Activated CD8-positive, alpha-beta memory T cell treated with anti-CD3 and anti-CD28 coated beads for 36 hours (primary cell): ENCODE measurements at regions not wholly inside any gene's neighbourhood (a gene's known extent, or its start where the extent isn't known, plus 50 kb on each side); places are given as distances from the start of the nearest gene placed in this dataset.

ENCODE experiments used
- CTCF ChIA-PET: fragments of 350-600 bp; sonication (Branson Sonifier 250); formaldehyde crosslinking; loops from one replicate; lab custom pipeline; 2021; ENCODE audit warnings: antibody characterized with exemption; lab: Charles Lee
- POLR2A ChIA-PET: fragments of 350-600 bp; sonication (Branson Sonifier 250); formaldehyde crosslinking; loops from one replicate; lab custom pipeline; 2021; ENCODE audit warnings: antibody characterized with exemption; lab: Charles Lee

- CTCF ChIA-PET: no interaction called here
- POLR2A ChIA-PET: no interaction called here
These were observed 198.5 kb downstream of the ADGRG6 start for GRCh38 chr6:142500250-142500786.

DNA sequence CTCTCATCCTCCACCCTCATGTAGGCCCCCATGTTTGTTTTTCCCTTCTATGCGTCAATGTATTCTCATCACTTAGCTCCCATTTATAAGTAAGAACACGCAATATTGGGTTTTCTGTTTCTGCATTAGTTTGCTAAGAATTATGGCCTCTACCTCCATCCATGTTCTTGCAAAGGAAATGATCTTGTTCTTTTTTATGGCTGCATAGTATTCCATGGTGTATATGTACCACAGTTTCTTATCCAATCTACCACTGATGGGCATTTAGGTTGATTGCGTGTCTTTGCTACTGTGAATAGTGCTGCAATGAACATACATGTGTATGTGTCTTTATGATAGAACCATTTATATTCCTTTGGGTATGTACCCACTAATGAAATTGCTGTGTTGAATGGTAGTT is 200.0 kb downstream of the ADGRG6 start:
- CTCF ChIA-PET: no interaction called here
- POLR2A ChIA-PET: no interaction called here

GRCh38 chr6:142507065-142507464 is 205.3 kb downstream of the ADGRG6 start:
- POLR2A ChIA-PET: no interaction called here

DNA sequence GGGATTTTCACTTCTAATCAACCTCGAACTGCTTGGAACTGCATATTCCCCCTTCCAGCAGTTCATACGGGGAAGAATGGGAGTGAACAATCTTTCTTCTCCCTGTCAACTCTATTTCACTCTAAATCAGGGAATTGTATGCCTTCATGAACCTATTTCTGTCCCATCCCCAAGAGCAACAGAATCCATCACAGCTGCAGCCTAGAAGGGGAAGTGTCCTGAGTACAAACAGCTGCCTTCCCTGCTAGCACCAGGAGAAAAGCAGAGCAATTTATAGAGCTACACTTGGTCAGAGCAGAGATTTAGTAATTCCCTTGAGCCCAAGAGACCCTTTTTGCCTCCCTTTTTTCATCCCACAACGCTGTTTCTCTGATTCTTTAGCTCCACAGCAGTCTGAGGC is 208.4 kb downstream of the ADGRG6 start:
- POLR2A ChIA-PET: no interaction called here
- CTCF ChIA-PET: no interaction called here

More at GRCh38 chr6:142507065-142507464, 205.3 kb downstream of the ADGRG6 start:
- CTCF ChIA-PET: no interaction called here

- ChIA-PET POLR2A (no interaction called here), CTCF (no interaction called here)
These were observed 216.3 kb downstream of the ADGRG6 start for GRCh38 chr6:142518126-142518525.

- ChIA-PET CTCF (no interaction called here), POLR2A (no interaction called here)
These were observed 217.0 kb downstream of the ADGRG6 start for GRCh38 chr6:142518761-142519160.

- CTCF ChIA-PET: no interaction called here
- POLR2A ChIA-PET: no interaction called here
These were observed 220.0 kb downstream of the ADGRG6 start for GRCh38 chr6:142521791-142522190.

DNA sequence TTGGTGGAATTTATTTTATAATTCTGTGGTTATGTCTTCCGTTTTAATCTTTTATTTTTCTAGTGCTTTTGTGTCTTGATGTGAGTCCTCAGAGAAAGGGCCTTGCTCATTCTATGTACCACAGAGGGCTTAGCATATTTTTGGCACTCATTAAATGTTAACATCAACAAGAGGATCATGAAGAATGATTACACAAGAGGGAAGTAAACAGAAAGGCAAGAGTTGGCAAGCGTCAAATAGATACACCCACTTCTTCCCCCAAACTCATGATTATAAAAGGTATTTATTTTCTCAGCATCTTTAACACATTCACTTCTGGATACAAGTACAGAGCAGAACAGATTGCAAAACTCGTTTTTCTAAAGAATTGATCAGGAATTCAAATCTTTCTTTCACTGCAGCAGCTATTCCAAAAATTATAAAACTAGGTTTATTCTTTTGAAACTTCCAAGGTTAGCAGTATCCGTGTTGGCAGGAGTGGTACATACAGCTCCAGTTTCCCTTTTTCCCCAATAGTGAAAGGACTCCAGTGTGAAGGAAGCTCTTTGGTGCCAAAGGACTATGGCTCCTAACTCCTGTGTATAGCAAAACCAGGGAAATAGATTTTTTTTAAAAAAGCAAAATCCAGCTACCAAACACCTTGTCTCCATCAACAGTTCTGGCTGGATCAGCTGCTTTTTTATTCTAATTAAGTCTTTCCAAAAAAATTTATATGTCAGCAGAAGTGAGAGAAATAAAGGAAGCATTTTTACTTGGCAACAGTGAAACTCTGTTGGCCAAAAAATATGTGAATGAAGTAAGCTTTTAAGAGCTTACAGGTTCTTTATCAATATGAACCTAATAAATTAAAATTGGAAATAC is 221.9 kb downstream of the ADGRG6 start:
- ChIA-PET POLR2A (no interaction called here), CTCF (no interaction called here)

- POLR2A ChIA-PET: no interaction called here
- CTCF ChIA-PET: no interaction called here
These were observed 228.8 kb downstream of the ADGRG6 start for GRCh38 chr6:142530566-142530965.

- ChIA-PET POLR2A (no interaction called here), CTCF (no interaction called here)
These were observed 229.9 kb downstream of the ADGRG6 start for GRCh38 chr6:142531727-142532126.

GRCh38 chr6:142534076-142534475 is 232.3 kb downstream of the ADGRG6 start:
- POLR2A ChIA-PET: no interaction called here
- CTCF ChIA-PET: no interaction called here

DNA sequence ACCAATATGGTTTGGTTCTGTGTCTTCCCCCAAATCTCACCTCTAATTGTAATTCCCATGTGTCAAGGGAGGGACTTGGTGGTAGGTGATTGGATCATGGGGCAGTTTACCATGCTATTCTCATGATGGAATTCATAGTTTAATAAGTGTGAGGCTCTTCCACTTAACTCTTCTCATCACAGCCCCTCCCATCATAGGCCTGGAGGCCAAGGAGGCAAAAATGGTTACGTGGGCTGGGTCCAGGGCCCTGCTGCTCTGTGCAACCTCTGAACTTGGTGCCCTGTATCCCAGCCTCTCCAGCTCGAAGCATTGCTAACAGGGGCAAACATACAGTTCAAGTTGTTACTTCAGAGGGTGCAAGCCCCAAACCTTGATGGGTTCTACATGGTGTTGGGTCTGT is 232.7 kb downstream of the ADGRG6 start:
- ChIA-PET CTCF (no interaction called here), POLR2A (no interaction called here)

DNA sequence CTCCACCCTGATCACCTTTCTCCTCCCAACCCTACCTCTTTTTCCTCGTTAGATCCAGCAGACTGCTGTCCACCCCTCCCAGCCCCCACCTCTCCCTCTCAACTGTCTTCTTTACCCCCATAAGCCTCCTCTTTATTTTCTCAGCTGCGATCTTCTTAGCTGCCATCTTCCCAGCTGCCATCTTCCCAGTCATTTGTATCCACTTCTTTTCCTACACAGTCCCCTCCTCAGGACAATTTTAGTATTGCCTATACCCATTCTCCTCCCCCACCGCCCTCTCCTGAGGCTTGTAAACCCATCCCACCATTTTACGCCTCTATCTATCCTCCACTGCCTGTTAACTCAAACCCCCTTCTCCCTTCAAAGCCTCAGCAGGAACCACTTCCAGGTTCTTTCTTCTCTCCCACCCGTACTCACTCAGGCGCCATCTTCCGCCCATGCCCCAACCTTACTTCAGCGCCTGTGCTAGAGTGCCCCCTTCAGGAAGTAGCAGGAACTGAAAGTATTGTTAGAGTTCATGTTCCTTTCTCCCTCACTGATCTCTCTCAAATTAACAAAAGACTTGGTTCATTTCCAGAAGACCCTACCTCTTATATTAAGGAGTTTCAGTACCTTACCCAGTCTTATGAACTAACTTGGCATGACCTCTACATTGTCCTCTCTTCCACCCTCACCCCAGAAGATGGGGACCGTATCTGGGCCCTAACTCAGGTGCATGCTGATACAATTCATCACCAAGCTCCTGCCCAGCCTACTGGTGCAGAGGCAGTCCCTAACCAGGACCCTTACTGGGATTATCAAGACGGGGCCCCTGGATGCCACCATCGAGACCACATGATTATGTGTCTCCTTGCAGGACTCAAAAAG is 236.0 kb downstream of the ADGRG6 start:
- CTCF ChIA-PET: no interaction called here
- POLR2A ChIA-PET: no interaction called here

- ChIA-PET CTCF (no interaction called here), POLR2A (no interaction called here)
These were observed 241.0 kb downstream of the ADGRG6 start for GRCh38 chr6:142542704-142543233.

GRCh38 chr6:142543606-142544005 is 241.8 kb downstream of the ADGRG6 start:
- CTCF ChIA-PET: no interaction called here

GRCh38 chr6:142544199-142544838 is 242.5 kb downstream of the ADGRG6 start:
- POLR2A ChIA-PET: no interaction called here
- CTCF ChIA-PET: no interaction called here

More at GRCh38 chr6:142543606-142544005, 241.8 kb downstream of the ADGRG6 start:
- POLR2A ChIA-PET: no interaction called here

- ChIA-PET POLR2A (no interaction called here), CTCF (no interaction called here)
These were observed 243.3 kb downstream of the ADGRG6 start for GRCh38 chr6:142545147-142545546.

- ChIA-PET POLR2A (no interaction called here), CTCF (no interaction called here)
These were observed 246.8 kb downstream of the ADGRG6 start for GRCh38 chr6:142548566-142548965.

GRCh38 chr6:142550310-142551063 is 248.7 kb downstream of the ADGRG6 start:
- POLR2A ChIA-PET: no interaction called here
- CTCF ChIA-PET: no interaction called here
